ENCODE measurements at regions not wholly inside any gene's neighbourhood (a gene's known extent, or its start where the extent isn't known, plus 50 kb on each side); places are given as distances from the start of the nearest gene placed in this dataset.

DNA sequence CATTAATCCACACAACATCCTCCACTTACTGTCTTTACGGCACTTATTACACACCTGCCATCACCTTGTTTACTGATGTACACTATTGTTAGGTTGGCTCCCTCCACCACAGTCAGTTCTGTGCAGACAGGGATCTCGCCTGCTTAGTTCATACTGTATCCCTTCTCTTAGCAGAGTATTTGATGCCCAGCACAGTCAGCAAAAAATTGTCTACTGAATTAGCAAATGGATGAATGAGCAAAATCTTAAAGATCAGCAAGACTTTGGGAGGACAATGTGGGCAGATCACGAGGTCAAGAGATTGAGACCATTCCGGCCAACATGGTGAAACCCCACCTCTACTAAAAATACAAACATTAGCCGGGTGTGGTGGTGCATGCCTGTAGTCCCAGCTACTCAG, 109.8 kb upstream of the ATXN1 start:
- FAIRE-seq = no peak
- SMC1A ChIA-PET (ENCODE audit: uncharacterized antibody, unreplicated experiment) = interaction anchor here (1.0 kb wide), 1 partner anchor 87 kb away, joined by 4 read pairs; no protein-coding TSS in a partner anchor
- Histone ChIP-seq H3K9me3 (replicated peaks; ENCODE audit: control insufficient read depth, insufficient read depth, low read length) (no peaks in the 10 kb centered on the region), H2AFZ (ENCODE audit: control insufficient read depth, low read depth, low read length) (no peak overlapping the region), H3K27ac (ENCODE audit: control insufficient read depth, insufficient read depth) (no peak overlapping the region), H3K4me3 (no peak overlapping the region), H4K20me1 (ENCODE audit: control insufficient read depth, insufficient read depth) (no peaks in the 10 kb centered on the region), H3K9ac (ENCODE audit: control insufficient read depth, insufficient read depth, low read length) (no peak overlapping the region), H3K36me3 (ENCODE audit: control insufficient read depth in 2 of 2, insufficient read depth in 2 of 2, low read length in 1 of 2) (no peaks in the 10 kb centered on the region), H3K4me1 (ENCODE audit: control insufficient read depth, insufficient read depth, low read length) (no peaks in the 10 kb centered on the region), H3K79me2 (ENCODE audit: control insufficient read depth, insufficient read depth, low read length) (no peaks in the 10 kb centered on the region), H3K4me2 (ENCODE audit: control insufficient read depth, insufficient read depth) (no peak overlapping the region), H3K27me3 (replicated peaks in 1 of 2; ENCODE audit: control insufficient read depth in 2 of 2, insufficient read depth in 2 of 2, low read length in 1 of 2) (no peaks in the 10 kb centered on the region; a peak in 1 of 4 replicates)
- 23% methylated on average over 5 of the region's 5 CpGs for WGBS (ENCODE audit: insufficient coverage, insufficient replicate concordance, low lambda C conversion rate, missing lambda C conversion rate)
- ATAC-seq = no peak
- no peak for DNase-seq (ENCODE audit: low read depth, low spot score)
- intact Hi-C loops (cut with micrococcal nuclease; ENCODE audit: unreplicated experiment) (no loop called here), in situ Hi-C loops (cut with MboI) (no loop called here)
- RAD21 ChIA-PET (ENCODE audit: unreplicated experiment) = no interaction called here
- POLR2A ChIA-PET = no interaction called here
- TF ChIP-seq NR2C2 (IDR thresholded peaks at IDR 0.05; ENCODE audit: borderline replicate concordance, control insufficient read depth, insufficient read length, low read depth) (no peak), SREBF2 (IDR thresholded peaks at IDR 0.05; ENCODE audit: low read length) (no peak), JUNB (IDR thresholded peaks at IDR 0.05) (no peak), CBFB (IDR thresholded peaks at IDR 0.05; ENCODE audit: low read depth) (no peak), BACH1 (IDR thresholded peaks at IDR 0.05; ENCODE audit: borderline replicate concordance) (no peak), RAD21 (IDR thresholded peaks at IDR 0.05; ENCODE audit: insufficient read depth, low read depth, low read length) (no peak), EED (IDR thresholded peaks at IDR 0.05; ENCODE audit: low read depth) (no peak), BHLHE40 (IDR thresholded peaks at IDR 0.05; ENCODE audit: borderline replicate concordance in 1 of 2, low read depth in 2 of 2, low read length in 1 of 2) (no peak), CHD4 (IDR thresholded peaks at IDR 0.05) (no peak), GATAD2B (conservative IDR thresholded peaks at IDR 0.05; ENCODE audit: low read depth) (no peak), NBN (IDR thresholded peaks at IDR 0.05) (no peak), JUND (IDR thresholded peaks at IDR 0.05; ENCODE audit: low read depth, low read length) (no peak)
- TF ChIP-seq, protein P1, sequence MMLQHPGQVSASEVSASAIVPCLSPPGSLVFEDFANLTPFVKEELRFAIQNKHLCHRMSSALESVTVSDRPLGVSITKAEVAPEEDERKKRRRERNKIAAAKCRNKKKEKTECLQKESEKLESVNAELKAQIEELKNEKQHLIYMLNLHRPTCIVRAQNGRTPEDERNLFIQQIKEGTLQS (IDR thresholded peaks at IDR 0.05; ENCODE audit: borderline replicate concordance, extremely low read depth, low read depth, low read length) = no peak
- CTCF ChIA-PET = no interaction called here
- no TSS peak for BruUV-seq (replicated peaks)
